Fibroblast of lung (primary cell): ENCODE measurements at regions not wholly inside any gene's neighbourhood (a gene's known extent, or its start where the extent isn't known, plus 50 kb on each side); places are given as distances from the start of the nearest gene placed in this dataset.

Experiments used
- DNase-seq, 2 donors: peaks; one replicate each; pipeline versions ENCODE4 v3.0.0 to v3.0.0-alpha.2; 2010; ENCODE audit warnings: low read depth in 2 of 2
- H2AFZ ChIP-seq: 2 replicates; pipeline ENCODE4 v1.5.1; 2012; ENCODE audit warnings: low read length, control low read depth, inconsistent platforms
- H3K27ac ChIP-seq: 2 replicates; pipeline ENCODE4 v1.5.1; 2011; ENCODE audit warnings: low read length, control low read depth; ENCODE audit not compliant: insufficient read depth
- H3K27me3 ChIP-seq: 2 replicates; pipeline ENCODE4 v1.5.1; 2011; ENCODE audit warnings: mild to moderate bottlenecking, low read length; ENCODE audit not compliant: control insufficient read depth, insufficient read depth
- H3K36me3 ChIP-seq: 2 replicates; pipeline ENCODE4 v1.5.1; 2011; ENCODE audit warnings: low read length; ENCODE audit not compliant: control insufficient read depth, insufficient read depth
- H3K4me1 ChIP-seq: 2 replicates; pipeline ENCODE4 v1.5.1; 2011; ENCODE audit warnings: low read length; ENCODE audit not compliant: control insufficient read depth, insufficient read depth; ENCODE audit errors: extremely low read depth
- H3K4me2 ChIP-seq: 2 replicates; pipeline ENCODE4 v1.5.1; 2011; ENCODE audit warnings: low read length, control low read depth; ENCODE audit not compliant: insufficient read depth; ENCODE audit errors: extremely low read depth
- H3K4me3 ChIP-seq, 4 experiments: fragments of 200-600 bp in 1 of 4; sonication (generic) in 1 of 4; replicated peaks in 1 of 4; 2 replicates each; pipeline ENCODE4 v1.5.1; 2011 to 2016; ENCODE audit warnings: low read length in 4 of 4, low read depth in 3 of 4, mild to moderate bottlenecking in 3 of 4, control low read depth in 2 of 4, inconsistent platforms in 1 of 4, mixed read lengths in 1 of 4; ENCODE audit not compliant: insufficient read depth in 1 of 4; ENCODE audit errors: control extremely low read depth in 1 of 4
- H3K79me2 ChIP-seq: 2 replicates; pipeline ENCODE4 v1.5.1; 2012; ENCODE audit warnings: mild to moderate bottlenecking, low read length, inconsistent platforms; ENCODE audit not compliant: control insufficient read depth, insufficient read depth
- H3K9ac ChIP-seq: 2 replicates; pipeline ENCODE4 v1.5.1; 2011; ENCODE audit warnings: mild to moderate bottlenecking, low read length, control low read depth; ENCODE audit not compliant: insufficient read depth
- H3K9me3 ChIP-seq: 2 replicates; pipeline ENCODE4 v1.5.1; 2012; ENCODE audit warnings: low read depth, low read length; ENCODE audit not compliant: control insufficient read depth, insufficient read depth
- H4K20me1 ChIP-seq: 2 replicates; pipeline ENCODE4 v1.5.1; 2011; ENCODE audit warnings: low read length; ENCODE audit not compliant: control insufficient read depth, insufficient read depth; ENCODE audit errors: extremely low read depth
- CTCF ChIP-seq, 2 donors: IDR thresholded peaks in 1 of 2; conservative IDR thresholded peaks in 1 of 2; 1 replicate in 1 of 2; 2 replicates in 1 of 2; pipeline ENCODE4 v1.5.1; 2011 to 2012; ENCODE audit warnings: low read length in 2 of 2, control low read depth in 1 of 2, inconsistent platforms in 1 of 2, low read depth in 1 of 2, mild to moderate bottlenecking in 1 of 2
- EZH2 ChIP-seq: IDR thresholded peaks from 2 replicates; pipeline ENCODE4 v1.5.1; 2012; ENCODE audit warnings: low read length, control low read depth, mild to moderate bottlenecking; ENCODE audit errors: missing control alignments

GRCh38 chr3:165640031-165640430 is 197.2 kb downstream of the BCHE start:
- Histone ChIP-seq H3K27ac (no peak overlapping the region), H3K36me3 (no peaks in the 10 kb centered on the region), H4K20me1 (no peaks in the 10 kb centered on the region), H3K4me3 (no peak overlapping the region), H3K9ac (no peak overlapping the region), H2AFZ (no peak overlapping the region), H3K4me2 (no peak overlapping the region), H3K27me3 (no peaks in the 10 kb centered on the region), H3K4me1 (peaks cover 4% of the 10 kb centered on the region), H3K79me2 (no peaks in the 10 kb centered on the region), H3K9me3 (no peaks in the 10 kb centered on the region)
- DNase-seq: no peak
- TF ChIP-seq EZH2 (no peak), CTCF (conservative IDR thresholded peaks at IDR 0.05 in 1 of 2, IDR thresholded peaks at IDR 0.05 in 1 of 2; ENCODE audit: low read depth in 1 of 2, low read length in 2 of 2) (no peak)

- Histone ChIP-seq H3K4me2 (no peak overlapping the region), H3K27me3 (no peaks in the 10 kb centered on the region), H3K36me3 (no peaks in the 10 kb centered on the region), H3K4me1 (peaks cover 2% of the 10 kb centered on the region), H3K9me3 (no peaks in the 10 kb centered on the region), H3K4me3 (no peak overlapping the region), H4K20me1 (no peaks in the 10 kb centered on the region), H3K9ac (no peak overlapping the region), H2AFZ (no peak overlapping the region), H3K79me2 (no peaks in the 10 kb centered on the region), H3K27ac (no peak overlapping the region)
- TF ChIP-seq CTCF (conservative IDR thresholded peaks at IDR 0.05 in 1 of 2, IDR thresholded peaks at IDR 0.05 in 1 of 2; ENCODE audit: low read depth in 1 of 2, low read length in 2 of 2) (no peak), EZH2 (no peak)
- peak; percentile 14 to 40 for DNase-seq
Observed at GRCh38 chr3:165638034-165638433, 199.2 kb downstream of the BCHE start.

- H3K27ac ChIP-seq: no peak overlapping the region
- H3K27me3 ChIP-seq: no peaks in the 10 kb centered on the region
- H3K4me1 ChIP-seq: no peaks in the 10 kb centered on the region
- no peaks in the 10 kb centered on the region for H3K36me3 ChIP-seq
- no peak overlapping the region for H3K4me2 ChIP-seq
- H3K79me2 ChIP-seq: no peaks in the 10 kb centered on the region
- H2AFZ ChIP-seq: no peak overlapping the region
- H3K9ac ChIP-seq: no peak overlapping the region
- H3K9me3 ChIP-seq: no peaks in the 10 kb centered on the region
- no peaks in the 10 kb centered on the region for H4K20me1 ChIP-seq
- H3K4me3 ChIP-seq: no peak overlapping the region
- TF ChIP-seq EZH2: no peak
- TF ChIP-seq CTCF (conservative IDR thresholded peaks at IDR 0.05 in 1 of 2, IDR thresholded peaks at IDR 0.05 in 1 of 2; ENCODE audit: low read depth in 1 of 2, low read length in 2 of 2): no peak
- DNase-seq: no peak
Observed at GRCh38 chr3:165636684-165637015, 200.6 kb downstream of the BCHE start.
